Fibroblast of gingiva (primary cell): ENCODE measurements at regions not wholly inside any gene's neighbourhood (a gene's known extent, or its start where the extent isn't known, plus 50 kb on each side); places are given as distances from the start of the nearest gene placed in this dataset.
A peak's percentile ranks its signal among the peaks of the same experiment; 100 is the strongest.
"Not testable (repeated sequence)": the region's sequence is repeated elsewhere in the genome, so short reads cannot be mapped to it uniquely, and the experiment has no call there.

ENCODE experiments used
- DNase-seq: peaks from one replicate; pipeline ENCODE4 v3.0.0-alpha.2; 2011; ENCODE audit warnings: low read depth

- DNase-seq = no peak
Observed at GRCh38 chr20:54324041-54324440, 116.2 kb downstream of the PFDN4 start.

GRCh38 chr20:54324652-54325285 is 116.9 kb downstream of the PFDN4 start:
- DNase-seq = no peak

GRCh38 chr20:54335299-54335698 is 127.4 kb downstream of the PFDN4 start:
- no peak for DNase-seq

GRCh38 chr20:54337144-54337543 is 129.3 kb downstream of the PFDN4 start:
- DNase-seq = no peak

- DNase-seq = no peak
Observed at GRCh38 chr20:54339093-54339492, 131.2 kb downstream of the PFDN4 start.

GRCh38 chr20:54340206-54340605 is 132.3 kb downstream of the PFDN4 start:
- DNase-seq = no peak

GRCh38 chr20:54340667-54341081 is 132.8 kb downstream of the PFDN4 start:
- peak; percentile 61 for DNase-seq

- DNase-seq = no peak
Observed at GRCh38 chr20:54342258-54342920, 133.0 kb upstream of the DOK5 start.

- DNase-seq = no peak
Observed at GRCh38 chr20:54343099-54343498, 132.3 kb upstream of the DOK5 start.

GRCh38 chr20:54343634-54344033 is 131.8 kb upstream of the DOK5 start:
- DNase-seq = no peak

- no peak for DNase-seq
Observed at GRCh38 chr20:54344832-54345231, 130.6 kb upstream of the DOK5 start.

- DNase-seq = peak; percentile 83
Observed at GRCh38 chr20:54345301-54345724, 130.1 kb upstream of the DOK5 start.

GRCh38 chr20:54345821-54346220 is 129.6 kb upstream of the DOK5 start:
- DNase-seq = peak; percentile 64

- peak; percentile 18 for DNase-seq
Observed at GRCh38 chr20:54346276-54346675, 129.1 kb upstream of the DOK5 start.

- DNase-seq = no peak
Observed at GRCh38 chr20:54347166-54347833, 128.1 kb upstream of the DOK5 start.

GRCh38 chr20:54350415-54350814 is 125.0 kb upstream of the DOK5 start:
- peak; percentile 9 for DNase-seq

- no peak for DNase-seq
Observed at GRCh38 chr20:54351371-54352136, 123.8 kb upstream of the DOK5 start.

GRCh38 chr20:54352541-54352940 is 122.9 kb upstream of the DOK5 start:
- not testable (repeated sequence) for DNase-seq

- no peak for DNase-seq
Observed at GRCh38 chr20:54353292-54353691, 122.1 kb upstream of the DOK5 start.

GRCh38 chr20:54355631-54356280 is 119.6 kb upstream of the DOK5 start:
- DNase-seq = peak; percentile 35

- peak; percentile 61 for DNase-seq
Observed at GRCh38 chr20:54356801-54357200, 118.6 kb upstream of the DOK5 start.

- no peak for DNase-seq
Observed at GRCh38 chr20:54361475-54361874, 113.9 kb upstream of the DOK5 start.
